BJ (cell line): ENCODE measurements at regions not wholly inside any gene's neighbourhood (a gene's known extent, or its start where the extent isn't known, plus 50 kb on each side); places are given as distances from the start of the nearest gene placed in this dataset.
"Not testable (repeated sequence)": the region's sequence is repeated elsewhere in the genome, so short reads cannot be mapped to it uniquely, and the experiment has no call there.

Source experiments
- CTCF ChIA-PET: fragments of 350-600 bp; formaldehyde crosslinking; extraction: SDS; loops from one replicate; lab custom pipeline; 2021; ENCODE audit warnings: antibody characterized with exemption, inconsistent platforms; lab: Yijun Ruan, JAX
- POLR2A ChIA-PET: fragments of 300-600 bp; sonication (Branson Sonifier 250); formaldehyde crosslinking; extraction: SDS; loops from one replicate; lab custom pipeline; 2021; ENCODE audit warnings: antibody characterized with exemption; lab: Charles Lee
- DNase-seq: peaks from one replicate; pipeline ENCODE4 v3.0.0-alpha.2; 2011; ENCODE audit warnings: low read depth
- H3K27me3 ChIP-seq: 2 replicates; pipeline ENCODE4 v1.6.0; 2011; ENCODE audit warnings: low read length; ENCODE audit not compliant: control insufficient read depth, insufficient read depth
- H3K36me3 ChIP-seq: 2 replicates; pipeline ENCODE4 v1.5.1; 2011; ENCODE audit warnings: low read length; ENCODE audit not compliant: control insufficient read depth, insufficient read depth
- H3K4me3 ChIP-seq: 2 replicates; pipeline ENCODE4 v1.5.1; 2011; ENCODE audit warnings: low read depth, mild to moderate bottlenecking, control low read depth, low read length
- TF ChIP-seq, protein P1 (sequence below): IDR thresholded peaks from 2 replicates; pipeline ENCODE4 v1.5.1; 2011; ENCODE audit warnings: low read depth, mild to moderate bottlenecking, control low read depth, inconsistent platforms, low read length, moderate library complexity; ENCODE audit not compliant: insufficient read depth

DNA sequence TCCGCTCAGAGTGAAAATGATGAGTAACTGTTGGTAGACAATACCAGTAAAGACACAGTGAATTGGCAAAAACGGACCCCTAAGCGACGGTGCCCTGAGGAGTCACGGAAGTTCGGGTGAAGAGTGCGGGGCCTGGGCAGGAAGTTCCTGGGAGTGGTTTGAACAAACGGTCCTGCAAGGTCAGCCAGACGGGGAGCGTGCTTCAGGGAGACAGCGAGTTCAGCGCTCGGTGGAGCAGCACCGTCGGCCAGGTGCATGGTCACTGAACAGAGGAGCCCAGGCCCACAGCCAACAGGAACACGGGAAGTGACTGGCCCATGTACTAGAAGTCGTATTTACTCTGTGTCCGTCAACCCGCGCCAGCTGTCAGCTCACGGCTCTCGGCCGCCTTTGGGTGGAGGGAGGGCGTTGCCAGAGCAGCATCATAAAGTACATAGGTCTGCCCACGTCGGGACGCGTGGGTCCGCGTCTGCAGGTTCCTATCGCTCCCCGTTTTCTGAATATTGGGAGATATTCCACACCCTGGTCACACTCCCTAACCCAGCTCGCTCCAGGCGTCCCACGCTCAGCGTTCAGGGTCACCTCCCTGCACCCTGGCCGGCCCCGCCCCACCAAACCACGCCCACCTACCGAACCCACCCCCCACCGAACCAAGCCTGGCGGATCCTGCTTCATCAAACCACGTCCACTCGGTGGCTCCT, 75.6 kb upstream of the UXS1 start:
- H3K36me3 ChIP-seq, result no peaks in the 10 kb centered on the region
- CTCF ChIA-PET, result no interaction called here
- POLR2A ChIA-PET, result no interaction called here
- DNase-seq, result no peak
- TF ChIP-seq, protein P1, sequence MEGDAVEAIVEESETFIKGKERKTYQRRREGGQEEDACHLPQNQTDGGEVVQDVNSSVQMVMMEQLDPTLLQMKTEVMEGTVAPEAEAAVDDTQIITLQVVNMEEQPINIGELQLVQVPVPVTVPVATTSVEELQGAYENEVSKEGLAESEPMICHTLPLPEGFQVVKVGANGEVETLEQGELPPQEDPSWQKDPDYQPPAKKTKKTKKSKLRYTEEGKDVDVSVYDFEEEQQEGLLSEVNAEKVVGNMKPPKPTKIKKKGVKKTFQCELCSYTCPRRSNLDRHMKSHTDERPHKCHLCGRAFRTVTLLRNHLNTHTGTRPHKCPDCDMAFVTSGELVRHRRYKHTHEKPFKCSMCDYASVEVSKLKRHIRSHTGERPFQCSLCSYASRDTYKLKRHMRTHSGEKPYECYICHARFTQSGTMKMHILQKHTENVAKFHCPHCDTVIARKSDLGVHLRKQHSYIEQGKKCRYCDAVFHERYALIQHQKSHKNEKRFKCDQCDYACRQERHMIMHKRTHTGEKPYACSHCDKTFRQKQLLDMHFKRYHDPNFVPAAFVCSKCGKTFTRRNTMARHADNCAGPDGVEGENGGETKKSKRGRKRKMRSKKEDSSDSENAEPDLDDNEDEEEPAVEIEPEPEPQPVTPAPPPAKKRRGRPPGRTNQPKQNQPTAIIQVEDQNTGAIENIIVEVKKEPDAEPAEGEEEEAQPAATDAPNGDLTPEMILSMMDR, result no peak
- H3K27me3 ChIP-seq, result no peaks in the 10 kb centered on the region
- H3K4me3 ChIP-seq, result no peak overlapping the region

DNA sequence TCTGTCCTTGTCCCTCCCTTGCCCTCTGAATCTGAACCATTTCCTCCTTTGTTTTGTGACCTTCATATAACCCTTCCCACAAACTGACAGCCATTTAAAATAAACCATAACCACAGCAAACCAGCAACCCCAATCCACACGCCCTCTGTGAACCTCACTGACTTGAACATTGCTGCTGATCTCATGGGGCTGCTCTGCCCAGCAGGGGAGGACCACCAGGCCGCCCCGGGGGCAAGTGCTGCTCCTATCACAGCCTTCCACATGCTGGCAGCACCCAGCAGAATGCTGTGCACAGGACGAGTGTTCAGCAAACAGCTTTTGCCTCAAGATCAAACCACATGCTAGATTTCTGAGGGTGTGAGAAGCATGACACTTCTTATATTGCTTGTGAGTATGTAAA, 73.9 kb upstream of the UXS1 start:
- DNase-seq, result no peak
- no peak overlapping the region for H3K4me3 ChIP-seq
- POLR2A ChIA-PET, result no interaction called here
- no peaks in the 10 kb centered on the region for H3K36me3 ChIP-seq
- TF ChIP-seq, protein P1, result no peak
- CTCF ChIA-PET, result interaction anchor here (0.6 kb wide), 1 partner anchor 13 kb away, joined by 5 read pairs; no protein-coding TSS in a partner anchor
- no peaks in the 10 kb centered on the region for H3K27me3 ChIP-seq

DNA sequence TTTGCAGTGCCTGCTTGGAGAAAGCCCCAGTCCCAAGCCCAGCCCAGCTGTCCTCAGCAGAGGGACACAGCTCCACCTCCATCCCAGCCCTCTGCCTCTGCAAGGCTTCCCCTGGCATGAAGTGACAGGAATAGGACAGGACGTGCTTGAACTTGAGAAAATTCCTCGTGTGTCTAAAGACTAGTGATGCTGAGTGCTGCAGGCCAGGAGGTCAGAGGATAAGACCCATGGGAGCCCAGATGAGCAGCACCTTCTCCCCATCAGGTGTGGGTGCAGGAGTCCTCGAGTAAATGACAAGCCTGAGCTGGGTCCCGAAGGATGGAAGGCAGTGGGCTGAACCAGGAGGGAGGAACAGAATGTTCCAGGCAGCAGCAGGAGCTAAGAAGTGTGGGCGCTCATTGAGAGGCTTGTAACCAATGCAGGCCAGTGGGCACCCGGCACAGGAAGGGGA, 67.8 kb upstream of the UXS1 start:
- no peak overlapping the region for H3K4me3 ChIP-seq
- ChIA-PET POLR2A (no interaction called here), CTCF (no interaction called here)
- H3K27me3 ChIP-seq, result no peaks in the 10 kb centered on the region
- TF ChIP-seq, protein P1, result no peak
- DNase-seq, result no peak
- H3K36me3 ChIP-seq, result no peaks in the 10 kb centered on the region

DNA sequence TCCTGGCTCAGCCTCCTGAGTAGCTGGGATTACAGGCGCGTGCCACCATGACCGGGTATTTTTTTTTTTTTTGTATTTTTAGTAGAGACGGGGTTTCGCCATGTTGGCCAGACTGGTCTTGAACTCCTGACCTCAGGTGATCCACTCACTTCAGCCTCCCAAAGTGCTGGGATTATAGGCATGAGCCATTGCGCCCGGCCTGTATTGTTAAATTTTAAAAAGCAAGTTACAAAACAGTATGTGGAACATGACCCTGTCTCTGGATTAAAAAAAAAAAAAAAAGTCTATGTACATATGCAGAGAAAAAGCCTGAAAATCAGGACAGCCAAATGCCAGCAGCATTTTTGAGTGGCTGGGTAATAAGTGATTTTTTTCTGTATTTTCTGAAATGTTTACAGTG, 64.8 kb upstream of the UXS1 start:
- POLR2A ChIA-PET, result not testable (repeated sequence)

DNA sequence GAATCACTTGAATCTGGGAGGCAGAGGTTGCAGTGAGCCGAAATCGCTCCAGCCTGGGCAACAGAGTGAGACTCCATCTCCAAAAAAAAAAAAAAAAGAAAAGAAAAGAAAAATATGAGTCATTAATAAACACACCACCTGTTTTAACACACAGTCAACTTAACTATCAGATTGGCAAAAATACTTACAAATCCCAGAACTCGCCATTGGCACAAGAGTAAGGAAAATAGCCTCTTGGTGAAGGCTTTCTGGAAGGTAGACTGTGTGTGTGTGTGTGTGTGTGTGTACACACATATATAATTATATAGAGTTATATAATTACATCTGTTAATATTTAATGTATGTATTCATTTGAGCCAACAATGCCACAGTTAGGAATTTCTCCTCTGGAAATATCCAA, 63.7 kb upstream of the UXS1 start:
- no peaks in the 10 kb centered on the region for H3K27me3 ChIP-seq
- TF ChIP-seq, protein P1, result no peak
- ChIA-PET POLR2A (no interaction called here), CTCF (no interaction called here)
- no peak for DNase-seq
- no peaks in the 10 kb centered on the region for H3K36me3 ChIP-seq
- H3K4me3 ChIP-seq, result no peak overlapping the region

More for the DNA sequence above, 64.8 kb upstream of the UXS1 start:
- H3K27me3 ChIP-seq, DNase-seq, CTCF ChIA-PET, H3K36me3 ChIP-seq, H3K4me3 ChIP-seq: not testable (repeated sequence)

DNA sequence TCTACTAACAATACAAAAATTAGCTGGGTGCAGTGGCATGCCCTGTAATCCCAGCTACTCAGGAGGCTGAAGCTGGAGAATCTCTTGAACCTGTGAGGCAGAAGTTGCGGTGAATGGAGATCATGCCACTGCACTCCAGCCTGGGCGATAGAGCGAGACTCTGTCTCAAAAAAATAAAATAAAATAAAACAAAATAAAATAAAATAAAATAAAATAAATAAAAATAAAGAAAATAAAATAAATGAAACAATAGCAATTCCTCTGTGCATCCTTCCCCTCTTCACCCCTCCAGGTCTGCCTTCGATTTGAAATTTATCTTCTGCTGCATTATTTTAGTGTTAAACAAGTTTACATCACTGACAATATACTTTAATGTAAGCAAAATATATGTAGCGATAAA, 63.0 kb upstream of the UXS1 start:
- Histone ChIP-seq H3K27me3 (no peaks in the 10 kb centered on the region), H3K36me3 (no peaks in the 10 kb centered on the region), H3K4me3 (no peak overlapping the region)
- POLR2A ChIA-PET, result no interaction called here
- CTCF ChIA-PET, result no interaction called here
- DNase-seq, result no peak
- TF ChIP-seq, protein P1, result no peak

DNA sequence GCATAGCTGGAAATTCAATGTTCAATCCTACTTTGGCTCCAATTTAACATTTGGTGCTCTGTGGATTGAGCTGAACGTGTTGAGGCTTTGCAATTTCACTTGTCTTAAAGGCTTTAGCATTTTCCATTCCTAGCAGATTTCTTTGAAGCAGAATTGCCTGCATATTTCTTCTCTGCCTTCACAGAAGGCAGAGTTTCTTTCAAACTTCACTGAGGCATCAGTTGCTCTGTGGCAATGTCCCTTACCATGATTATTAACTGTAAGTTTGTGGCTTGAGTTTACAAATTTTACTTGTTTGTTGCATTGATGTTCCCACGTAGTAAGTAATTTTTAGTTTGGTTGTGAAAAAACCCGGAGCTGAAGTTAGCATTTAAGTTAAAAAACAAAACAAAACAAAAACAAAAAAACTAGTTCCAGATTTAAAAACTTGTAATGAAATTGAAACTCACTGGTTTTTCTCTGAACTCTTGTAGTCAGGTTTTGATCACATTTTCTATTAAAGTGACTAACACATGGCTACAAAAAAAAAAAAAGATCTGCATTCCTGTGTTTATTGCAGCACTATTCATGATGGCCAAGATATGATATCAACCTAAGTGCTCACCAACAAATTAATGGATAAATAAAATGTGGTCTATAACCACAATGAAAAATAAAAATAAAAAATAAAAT, 55.2 kb upstream of the UXS1 start:
- H3K27me3 ChIP-seq, DNase-seq, CTCF ChIA-PET, H3K4me3 ChIP-seq, H3K36me3 ChIP-seq: not testable (repeated sequence)
- POLR2A ChIA-PET, result interaction anchor here (0.6 kb wide), 1 partner anchor 47 kb away, joined by 3 read pairs; no protein-coding TSS in a partner anchor

DNA sequence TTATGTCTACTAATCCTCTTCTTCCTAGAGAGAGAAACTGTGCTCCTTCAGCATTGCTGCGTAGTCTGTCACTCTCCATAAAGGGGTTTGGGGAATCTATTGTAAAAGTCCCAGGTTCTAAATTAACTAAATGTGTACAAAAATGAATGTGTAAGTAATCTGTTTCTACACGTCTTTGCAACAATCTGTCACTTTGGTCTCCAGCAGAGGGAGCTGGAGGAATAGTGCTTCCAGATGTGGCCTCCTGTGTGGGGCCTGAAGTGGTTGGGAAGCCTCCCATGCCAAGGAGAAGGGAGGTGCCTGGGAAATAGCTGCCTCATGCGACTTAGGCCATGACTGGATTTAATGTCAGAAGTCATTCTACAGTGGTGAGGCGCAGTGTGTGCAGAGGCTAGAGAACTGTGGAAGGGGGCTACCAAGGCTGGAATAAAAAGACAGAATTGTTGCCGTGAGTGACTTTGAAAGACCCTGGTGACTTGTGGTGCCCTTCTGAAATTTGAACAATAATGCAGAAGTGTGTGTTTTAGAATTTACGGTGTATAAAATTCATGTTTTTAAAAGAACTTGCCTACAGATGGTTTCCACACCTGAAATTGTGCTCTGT, 54.5 kb upstream of the UXS1 start:
- CTCF ChIA-PET, DNase-seq, POLR2A ChIA-PET, H3K27me3 ChIP-seq, H3K36me3 ChIP-seq, H3K4me3 ChIP-seq: not testable (repeated sequence)
